Muscle layer of duodenum (tissue), 2 donors: ENCODE measurements at regions not wholly inside any gene's neighbourhood (a gene's known extent, or its start where the extent isn't known, plus 50 kb on each side); places are given as distances from the start of the nearest gene placed in this dataset.
"Not testable (repeated sequence)": the region's sequence is repeated elsewhere in the genome, so short reads cannot be mapped to it uniquely, and the experiment has no call there.

ENCODE experiments used
- H3K27ac ChIP-seq: one replicate; pipeline ENCODE4 v1.7.0; 2013; ENCODE audit warnings: mild to moderate bottlenecking, low read length
- H3K27me3 ChIP-seq: one replicate; pipeline ENCODE4 v1.7.0; 2013; ENCODE audit warnings: low read depth, mild to moderate bottlenecking, control low read depth, low read length
- H3K36me3 ChIP-seq, 2 donors: one replicate each; pipeline ENCODE4 v1.7.0; 2013; ENCODE audit warnings: low read length in 2 of 2, control low read depth in 1 of 2, mild to moderate bottlenecking in 1 of 2; ENCODE audit not compliant: insufficient read depth in 2 of 2, control insufficient read depth in 1 of 2
- H3K4me1 ChIP-seq, 2 donors: one replicate each; pipeline ENCODE4 v1.7.0; 2013; ENCODE audit warnings: low read length in 2 of 2, mild to moderate bottlenecking in 2 of 2, control low read depth in 1 of 2, moderate library complexity in 1 of 2; ENCODE audit not compliant: insufficient read depth in 2 of 2, control insufficient read depth in 1 of 2
- H3K4me3 ChIP-seq, 2 donors: one replicate each; pipeline ENCODE4 v1.7.0; 2013; ENCODE audit warnings: low read length in 2 of 2, low read depth in 1 of 2, mild to moderate bottlenecking in 1 of 2
- H3K9me3 ChIP-seq, 2 donors: one replicate each; pipeline ENCODE4 v1.7.0; 2013; ENCODE audit warnings: low read length in 2 of 2, control low read depth in 1 of 2, mild to moderate bottlenecking in 1 of 2; ENCODE audit not compliant: control insufficient read depth in 1 of 2
- donor health status: healthy.

DNA sequence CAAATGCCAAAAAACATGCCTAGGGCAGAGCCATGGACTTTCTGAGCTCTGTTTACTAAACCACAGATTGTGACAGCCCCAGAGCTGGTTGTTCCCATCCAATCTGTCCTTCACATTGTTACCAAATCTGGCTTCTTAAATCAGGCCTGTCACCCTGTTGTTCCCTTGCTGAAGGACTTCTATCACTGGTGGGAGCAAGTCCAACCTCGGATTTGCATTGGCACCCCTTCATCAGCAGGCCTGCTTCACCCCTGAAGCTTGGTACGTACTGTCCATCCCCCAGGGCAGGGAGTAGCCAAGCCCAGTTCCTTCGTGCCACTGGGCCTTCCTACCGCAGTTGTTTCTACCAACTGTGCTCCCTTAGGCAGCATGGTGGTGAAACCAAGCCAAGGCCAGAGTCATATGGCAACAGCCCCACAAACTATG, 357.3 kb upstream of the JARID2 start:
- Histone ChIP-seq H3K4me1 (no peaks in the 10 kb centered on the region), H3K36me3 (no peaks in the 10 kb centered on the region), H3K4me3 (no peak overlapping the region), H3K9me3 (no peaks in the 10 kb centered on the region), H3K27me3 (no peaks in the 10 kb centered on the region), H3K27ac (no peak overlapping the region)

DNA sequence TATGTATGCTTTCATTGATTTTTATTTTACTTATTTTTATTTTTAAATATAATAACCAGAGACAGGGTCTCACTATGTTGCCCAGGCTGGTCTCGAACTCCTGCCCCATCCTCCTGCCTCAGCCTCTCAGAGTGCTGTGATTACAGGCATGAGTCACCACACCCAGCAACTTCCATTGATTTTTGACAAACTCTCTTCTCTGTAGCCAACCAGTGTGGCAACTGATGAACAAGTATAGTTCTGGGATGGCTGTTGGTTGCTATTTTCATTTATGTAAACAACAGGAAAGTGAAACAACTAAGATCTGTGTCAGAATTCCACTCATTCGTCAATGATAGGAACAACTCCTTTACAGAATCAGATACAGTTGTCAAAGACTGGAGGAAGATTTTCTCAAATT, 356.7 kb upstream of the JARID2 start:
- Histone ChIP-seq H3K9me3 (no peaks in the 10 kb centered on the region), H3K27ac (no peak overlapping the region), H3K4me1 (no peaks in the 10 kb centered on the region), H3K4me3 (no peak overlapping the region), H3K27me3 (no peaks in the 10 kb centered on the region), H3K36me3 (no peaks in the 10 kb centered on the region)

GRCh38 chr6:14889611-14890593, 356.0 kb upstream of the JARID2 start:
- H3K9me3 ChIP-seq = no peaks in the 10 kb centered on the region
- H3K36me3 ChIP-seq = no peaks in the 10 kb centered on the region
- H3K27ac ChIP-seq = no peak overlapping the region
- H3K4me3 ChIP-seq = no peak overlapping the region
- H3K4me1 ChIP-seq = no peaks in the 10 kb centered on the region
- H3K27me3 ChIP-seq = no peaks in the 10 kb centered on the region

- H3K36me3 ChIP-seq, H3K27ac ChIP-seq, H3K4me3 ChIP-seq, H3K27me3 ChIP-seq, H3K9me3 ChIP-seq, H3K4me1 ChIP-seq: not testable (repeated sequence)
These were observed 354.0 kb upstream of the JARID2 start for GRCh38 chr6:14891820-14892375.

- Histone ChIP-seq H3K27ac (no peak overlapping the region), H3K36me3 (no peaks in the 10 kb centered on the region), H3K9me3 (no peaks in the 10 kb centered on the region), H3K4me3 (no peak overlapping the region), H3K4me1 (no peaks in the 10 kb centered on the region), H3K27me3 (no peaks in the 10 kb centered on the region)
These were observed 351.8 kb upstream of the JARID2 start for GRCh38 chr6:14894105-14894504.

DNA sequence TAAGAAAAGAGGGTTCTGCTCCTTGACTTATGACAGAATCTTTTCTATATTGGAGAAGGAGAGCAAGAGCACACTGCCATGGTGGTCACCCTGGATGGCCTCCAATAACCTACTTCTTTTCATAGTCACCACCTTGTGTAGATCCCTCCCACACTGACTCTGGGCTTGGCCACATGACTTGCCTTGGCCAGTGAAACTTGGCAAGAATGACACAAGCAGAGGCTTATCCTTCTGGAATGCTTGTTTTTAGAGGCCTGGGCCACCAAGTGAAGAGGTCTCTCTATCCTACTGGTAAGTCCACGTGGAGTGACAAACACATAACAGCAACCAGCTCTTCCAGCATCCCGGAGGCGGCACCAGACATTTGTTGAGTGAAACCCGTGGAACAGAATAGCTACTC, 349.4 kb upstream of the JARID2 start:
- H3K27me3 ChIP-seq = no peaks in the 10 kb centered on the region
- H3K9me3 ChIP-seq = no peaks in the 10 kb centered on the region
- no peaks in the 10 kb centered on the region for H3K4me1 ChIP-seq
- H3K36me3 ChIP-seq = no peaks in the 10 kb centered on the region
- H3K27ac ChIP-seq = no peak overlapping the region
- no peak overlapping the region for H3K4me3 ChIP-seq

GRCh38 chr6:14897831-14898230, 348.0 kb upstream of the JARID2 start:
- no peaks in the 10 kb centered on the region for H3K36me3 ChIP-seq
- H3K4me3 ChIP-seq = no peak overlapping the region
- H3K4me1 ChIP-seq = no peaks in the 10 kb centered on the region
- H3K27ac ChIP-seq = no peak overlapping the region
- no peaks in the 10 kb centered on the region for H3K27me3 ChIP-seq
- H3K9me3 ChIP-seq = no peaks in the 10 kb centered on the region

DNA sequence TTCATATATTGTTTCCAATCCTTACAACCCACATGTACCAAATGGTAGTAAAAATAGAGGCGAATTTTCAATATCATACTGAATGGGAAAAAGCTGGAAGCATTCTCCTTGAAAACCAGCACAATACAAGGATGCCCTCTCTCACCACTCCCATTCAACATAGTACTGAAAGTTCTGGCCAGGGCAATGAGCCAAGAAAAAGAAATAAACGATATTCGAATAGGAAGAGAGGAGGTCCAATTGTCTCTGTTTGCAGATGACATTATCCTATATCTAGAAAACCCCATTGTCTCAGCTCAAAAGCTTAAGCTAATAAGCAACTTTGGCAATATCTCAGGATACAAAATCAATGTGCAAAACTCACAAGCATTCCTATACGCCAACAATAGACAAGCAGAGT, 346.4 kb upstream of the JARID2 start:
- H3K27ac ChIP-seq, H3K27me3 ChIP-seq, H3K4me1 ChIP-seq, H3K36me3 ChIP-seq, H3K9me3 ChIP-seq, H3K4me3 ChIP-seq: not testable (repeated sequence)

- H3K27ac ChIP-seq = no peak overlapping the region
- H3K4me1 ChIP-seq = no peaks in the 10 kb centered on the region
- H3K4me3 ChIP-seq = no peak overlapping the region
- peaks cover 0 to 2% of the 10 kb centered on the region in 2 donors for H3K9me3 ChIP-seq
- H3K36me3 ChIP-seq = no peaks in the 10 kb centered on the region
- H3K27me3 ChIP-seq = no peaks in the 10 kb centered on the region
These were observed 344.9 kb upstream of the JARID2 start for GRCh38 chr6:14900919-14901318.

- H3K27me3 ChIP-seq = no peaks in the 10 kb centered on the region
- H3K27ac ChIP-seq = no peak overlapping the region
- H3K36me3 ChIP-seq = no peaks in the 10 kb centered on the region
- no peaks in the 10 kb centered on the region for H3K4me1 ChIP-seq
- H3K9me3 ChIP-seq = peaks cover 0 to 2% of the 10 kb centered on the region in 2 donors
- H3K4me3 ChIP-seq = no peak overlapping the region
These were observed 342.5 kb upstream of the JARID2 start for GRCh38 chr6:14903176-14904038.

- no peaks in the 10 kb centered on the region for H3K4me1 ChIP-seq
These were observed 340.7 kb upstream of the JARID2 start for GRCh38 chr6:14905201-14905600.

More at GRCh38 chr6:14905201-14905600, 340.7 kb upstream of the JARID2 start:
- peaks cover 0 to 2% of the 10 kb centered on the region in 2 donors for H3K9me3 ChIP-seq
- H3K27me3 ChIP-seq = no peaks in the 10 kb centered on the region
- H3K27ac ChIP-seq = no peak overlapping the region
- H3K36me3 ChIP-seq = no peaks in the 10 kb centered on the region
- no peak overlapping the region for H3K4me3 ChIP-seq
